GM18858 (cell line): ENCODE measurements at regions not wholly inside any gene's neighbourhood (a gene's known extent, or its start where the extent isn't known, plus 50 kb on each side); places are given as distances from the start of the nearest gene placed in this dataset.
"Not testable (repeated sequence)": the region's sequence is repeated elsewhere in the genome, so short reads cannot be mapped to it uniquely, and the experiment has no call there.

Experiments used
- ATAC-seq: cut with Tn5 transposase; IDR thresholded peaks from one replicate; pipeline ENCODE4 v1.9.1; 2021; ENCODE audit not compliant: unreplicated experiment

DNA sequence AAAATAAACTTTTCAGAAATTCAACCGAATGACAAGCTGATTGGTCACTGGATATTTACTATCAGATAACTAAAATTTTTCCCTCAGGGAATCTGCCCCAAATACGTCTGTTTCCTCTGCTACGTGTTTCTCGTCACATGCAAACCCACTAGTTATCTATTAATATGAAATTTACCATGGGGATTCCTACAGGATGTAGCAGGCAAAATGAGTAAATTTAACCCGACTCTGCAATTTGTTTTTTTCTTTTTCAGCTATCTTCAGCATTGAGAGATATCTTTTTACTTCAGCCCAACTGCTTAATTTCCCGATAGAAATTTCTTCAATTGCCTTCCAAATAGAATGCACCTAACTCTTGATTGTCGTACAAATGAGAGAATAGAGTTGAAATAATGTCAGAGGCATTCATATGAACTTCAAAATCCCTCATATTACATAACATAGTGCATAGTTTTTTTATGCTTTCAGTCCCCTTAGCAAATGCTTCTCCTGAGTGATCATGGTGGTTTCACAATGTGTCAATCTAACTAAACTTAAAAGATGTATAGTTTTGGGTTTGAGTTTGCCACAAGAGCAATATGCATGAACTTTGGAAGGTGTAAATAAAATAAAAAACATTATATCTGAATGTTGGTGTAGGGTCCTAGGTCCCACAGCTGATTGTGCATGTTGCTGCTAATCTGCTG, 913.1 kb upstream of the GRIA3 start:
- no peak for ATAC-seq

DNA sequence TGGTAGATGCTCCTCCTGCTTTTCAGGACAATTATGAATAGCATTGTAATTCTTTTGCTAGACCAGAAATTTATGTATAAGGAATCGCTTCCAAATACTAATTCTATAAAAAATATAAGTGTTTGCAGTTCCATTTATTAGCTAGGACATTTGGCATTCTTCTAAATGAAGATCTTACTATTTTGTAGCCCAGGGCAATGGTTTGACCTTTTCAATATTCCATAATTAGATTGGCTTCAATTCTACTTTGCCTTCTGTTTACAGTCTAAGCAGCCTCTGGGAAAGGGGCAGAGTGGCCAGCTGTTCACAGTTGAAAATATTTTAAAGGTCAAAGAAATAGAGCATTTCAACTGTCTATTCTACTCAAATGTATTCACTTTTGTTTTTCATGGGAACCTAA, 912.1 kb upstream of the GRIA3 start:
- ATAC-seq, result no peak

- no peak for ATAC-seq
Measured at GRCh38 chrX:122279746-122280145, 904.3 kb upstream of the GRIA3 start.

DNA sequence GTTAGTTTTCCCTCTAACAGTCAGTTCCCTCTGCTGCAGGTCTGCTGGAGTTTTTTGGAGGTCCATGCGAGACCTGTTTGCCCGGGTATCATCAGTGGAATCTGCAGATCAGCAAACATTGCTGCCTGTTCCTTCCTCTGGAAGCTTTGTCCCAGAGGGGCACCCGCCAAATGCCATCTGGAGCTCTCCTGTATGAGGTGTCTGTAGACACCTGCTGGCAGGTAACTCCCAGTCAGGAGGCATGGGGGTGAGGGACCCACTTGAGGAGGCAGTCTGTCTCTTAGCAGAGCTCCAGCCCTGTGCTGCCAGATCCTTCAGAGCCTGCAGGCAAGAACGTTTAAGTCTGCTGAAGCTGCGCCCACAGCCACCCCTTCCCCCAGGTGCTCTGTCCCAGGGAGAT, 884.3 kb upstream of the GRIA3 start:
- ATAC-seq, result not testable (repeated sequence)

- no peak for ATAC-seq
Measured at GRCh38 chrX:122301491-122301890, 882.6 kb upstream of the GRIA3 start.

DNA sequence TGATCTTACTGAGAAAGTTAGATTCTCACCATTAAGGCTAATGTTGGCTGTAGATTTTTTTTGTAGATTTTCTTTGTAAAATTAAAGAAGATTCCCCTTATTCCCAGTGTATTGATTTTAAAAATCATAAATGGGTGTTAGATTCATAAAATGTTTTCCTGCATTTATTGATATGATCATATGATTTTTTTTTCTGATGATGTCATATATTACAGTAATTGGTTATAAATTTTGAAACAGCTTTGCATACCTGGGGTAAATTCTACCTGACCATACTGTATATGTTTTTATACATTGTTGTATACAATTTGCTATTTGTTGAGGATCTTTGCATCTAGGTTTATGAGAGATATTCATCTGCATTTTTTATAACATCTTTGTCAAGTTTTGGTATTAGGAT, 880.3 kb upstream of the GRIA3 start:
- ATAC-seq, result no peak

- no peak for ATAC-seq
Measured at GRCh38 chrX:122344816-122345215, 839.3 kb upstream of the GRIA3 start.

DNA sequence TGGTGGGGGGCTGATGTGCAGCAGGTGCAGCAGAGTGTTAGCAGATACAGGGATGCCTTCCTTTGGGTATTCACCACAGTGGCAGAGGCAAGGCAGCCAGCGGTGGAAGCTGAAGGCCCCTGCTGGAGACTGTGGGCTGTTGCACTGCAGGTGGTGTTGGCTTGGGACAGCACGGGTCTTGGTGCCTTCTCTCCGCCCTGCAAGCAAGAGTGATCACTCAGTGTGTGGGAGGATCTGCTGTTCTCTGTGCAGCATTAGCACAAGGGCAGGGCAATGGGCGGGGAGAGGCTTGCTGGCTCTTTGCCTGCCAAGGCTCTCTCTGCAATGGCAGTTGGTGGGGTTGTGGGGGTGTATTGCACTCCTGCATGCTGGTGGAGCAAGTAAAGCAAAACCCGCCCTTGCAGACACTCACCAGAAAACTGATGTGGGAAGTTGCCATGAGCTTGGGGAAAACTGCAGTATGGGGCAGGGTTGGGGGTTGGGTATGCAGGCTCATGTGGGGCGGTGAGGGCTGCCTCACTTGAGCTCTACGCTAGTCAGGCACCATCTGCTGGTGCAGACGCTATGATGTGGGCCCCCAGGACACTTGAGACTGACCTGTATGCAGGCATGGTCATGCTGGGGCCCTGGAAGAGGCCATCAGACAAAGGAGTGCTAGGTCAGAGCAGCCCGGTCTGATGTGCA, 820.8 kb upstream of the GRIA3 start:
- no peak for ATAC-seq

- ATAC-seq, result not testable (repeated sequence)
Measured at GRCh38 chrX:122375533-122375932, 808.5 kb upstream of the GRIA3 start.

- no peak for ATAC-seq
Measured at GRCh38 chrX:122389005-122389404, 795.1 kb upstream of the GRIA3 start.

DNA sequence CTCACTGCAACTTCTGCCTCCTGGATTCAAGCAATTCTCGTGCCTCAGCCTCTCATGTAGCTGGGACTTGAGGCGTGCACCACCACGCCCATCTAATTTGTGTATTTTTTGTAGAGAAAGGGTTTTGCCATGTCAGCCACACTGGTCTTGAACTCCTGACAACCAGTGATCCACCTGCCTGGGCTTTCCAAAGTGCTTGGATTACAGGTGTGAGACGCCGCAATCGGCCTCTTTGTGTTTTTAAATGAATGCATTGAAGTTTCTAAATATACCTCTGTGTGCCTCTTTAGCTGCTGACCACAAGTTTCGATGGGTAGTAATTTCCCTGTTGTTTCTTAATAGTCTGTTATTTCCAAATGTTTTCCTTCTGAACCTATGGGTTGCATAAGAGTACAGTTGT, 765.3 kb upstream of the GRIA3 start:
- ATAC-seq, result no peak

- ATAC-seq, result no peak
Measured at GRCh38 chrX:122421434-122422121, 762.5 kb upstream of the GRIA3 start.

DNA sequence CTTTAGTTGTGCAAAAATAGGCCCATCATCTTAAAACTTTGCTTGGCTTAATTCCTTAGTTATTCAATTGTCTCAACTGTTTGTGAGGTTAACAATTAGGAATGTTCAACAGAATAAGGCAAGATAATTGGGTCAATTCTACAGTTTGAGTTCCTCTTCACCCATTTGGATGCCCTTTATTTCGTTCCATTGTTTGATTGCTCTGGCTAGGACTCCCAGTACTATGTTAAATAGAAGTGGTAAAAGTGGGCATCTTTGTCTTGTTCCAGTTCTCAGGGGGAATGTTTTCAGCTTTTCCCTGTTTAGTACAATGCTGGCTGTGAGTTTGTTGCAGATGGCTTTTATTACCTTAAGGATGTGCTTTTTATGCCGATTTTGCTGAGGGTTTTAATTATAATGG, 761.5 kb upstream of the GRIA3 start:
- ATAC-seq, result no peak

GRCh38 chrX:122434942-122435341, 749.1 kb upstream of the GRIA3 start:
- no peak for ATAC-seq

DNA sequence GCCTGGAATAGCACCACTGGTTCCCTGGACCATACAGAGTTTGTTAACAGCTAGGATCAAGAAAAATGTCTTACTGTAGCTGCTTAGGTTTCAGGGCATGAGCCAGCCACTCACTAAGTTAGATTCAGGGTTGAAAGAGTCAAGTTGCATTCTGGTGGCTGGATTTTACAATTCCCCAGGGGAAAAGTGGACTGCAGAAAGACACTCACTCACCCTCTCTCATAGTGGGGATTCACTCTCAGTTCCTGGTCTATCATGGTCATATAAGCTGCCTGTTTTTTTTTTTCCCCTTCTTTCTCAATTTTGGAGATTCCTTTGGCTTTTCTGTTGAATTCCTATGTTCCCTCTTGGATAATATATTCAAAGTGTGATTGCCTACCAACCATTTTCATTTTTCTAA, 744.2 kb upstream of the GRIA3 start:
- ATAC-seq, result no peak

- ATAC-seq, result no peak
Measured at GRCh38 chrX:122440832-122441231, 743.2 kb upstream of the GRIA3 start.

- no peak for ATAC-seq
Measured at GRCh38 chrX:122441451-122441850, 742.6 kb upstream of the GRIA3 start.

GRCh38 chrX:122445466-122445865, 738.6 kb upstream of the GRIA3 start:
- ATAC-seq, result no peak

- no peak for ATAC-seq
Measured at GRCh38 chrX:122464341-122464740, 719.7 kb upstream of the GRIA3 start.

GRCh38 chrX:122475306-122475705, 708.8 kb upstream of the GRIA3 start:
- ATAC-seq, result no peak

DNA sequence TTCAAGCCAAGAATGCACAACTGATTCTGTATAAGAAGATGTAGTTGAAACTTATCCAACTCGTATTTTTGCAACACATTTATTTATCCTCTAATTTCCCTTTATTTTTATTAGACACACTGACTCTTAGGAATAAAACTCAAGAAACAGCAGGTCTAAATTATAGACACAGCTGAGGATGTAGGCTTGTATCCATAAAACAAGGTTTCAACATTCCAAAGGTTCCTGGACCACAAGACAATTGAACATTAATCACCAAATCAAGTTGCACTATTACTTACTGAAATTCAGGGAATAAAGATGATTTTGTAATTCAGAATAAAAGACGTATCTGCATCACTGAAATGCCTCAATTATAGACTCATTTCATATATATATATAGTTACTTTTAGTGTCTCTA, 683.5 kb upstream of the GRIA3 start:
- ATAC-seq, result no peak

DNA sequence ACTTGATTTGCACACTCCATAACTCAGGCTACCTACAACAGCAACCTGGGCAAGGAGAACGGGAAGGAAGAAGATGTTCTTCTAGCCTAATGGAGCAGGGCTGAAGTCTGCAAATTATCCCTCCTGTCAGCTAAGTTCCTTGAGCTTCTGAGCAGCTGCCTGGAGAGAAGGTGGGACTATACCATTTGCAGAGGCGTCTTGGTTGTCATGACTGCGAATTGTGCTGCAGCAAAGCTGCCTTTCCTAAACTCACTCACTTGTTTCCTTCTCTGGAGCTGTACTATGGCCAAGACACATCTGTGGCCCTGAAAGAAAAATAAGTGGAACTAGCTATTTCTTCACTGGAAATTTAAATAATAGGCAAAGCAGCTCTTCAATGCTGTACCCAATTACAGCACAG, 682.4 kb upstream of the GRIA3 start:
- no peak for ATAC-seq
